ENCODE measurements at regions not wholly inside any gene's neighbourhood (a gene's known extent, or its start where the extent isn't known, plus 50 kb on each side); places are given as distances from the start of the nearest gene placed in this dataset.

GRCh38 chr1:34341896-34342295 is 165.2 kb downstream of the C1orf94 start:
- Histone ChIP-seq H3K36me3 (ENCODE audit: control insufficient read depth, insufficient read depth, low read length) (no peaks in the 10 kb centered on the region), H3K4me3 (ENCODE audit: low read depth, low read length) (no peak overlapping the region), H3K27me3 (ENCODE audit: control insufficient read depth, insufficient read depth, low read length) (no peaks in the 10 kb centered on the region)
- no peak for TF ChIP-seq CTCF (IDR thresholded peaks at IDR 0.05; ENCODE audit: insufficient read depth, low read length, severe bottlenecking)
- FAIRE-seq = no peak
- no peak for DNase-seq (ENCODE audit: low read depth)

GRCh38 chr1:34342334-34342733 is 165.6 kb downstream of the C1orf94 start:
- TF ChIP-seq CTCF (IDR thresholded peaks at IDR 0.05; ENCODE audit: insufficient read depth, low read length, severe bottlenecking) = no peak
- FAIRE-seq = no peak

GRCh38 chr1:34346128-34346527 is 169.4 kb downstream of the C1orf94 start:
- no peaks in the 10 kb centered on the region for H3K27me3 ChIP-seq (ENCODE audit: control insufficient read depth, insufficient read depth, low read length)
- no peaks in the 10 kb centered on the region for H3K36me3 ChIP-seq (ENCODE audit: control insufficient read depth, insufficient read depth, low read length)
- FAIRE-seq (peak; percentile 18), DNase-seq (ENCODE audit: low read depth) (no peak)
- TF ChIP-seq CTCF (IDR thresholded peaks at IDR 0.05; ENCODE audit: insufficient read depth, low read length, severe bottlenecking) = no peak
- no peak overlapping the region for H3K4me3 ChIP-seq (ENCODE audit: low read depth, low read length)

More at GRCh38 chr1:34342334-34342733, 165.6 kb downstream of the C1orf94 start:
- Histone ChIP-seq H3K36me3 (ENCODE audit: control insufficient read depth, insufficient read depth, low read length) (no peaks in the 10 kb centered on the region), H3K4me3 (ENCODE audit: low read depth, low read length) (no peak overlapping the region), H3K27me3 (ENCODE audit: control insufficient read depth, insufficient read depth, low read length) (no peaks in the 10 kb centered on the region)
- DNase-seq (ENCODE audit: low read depth) = no peak

- no peak overlapping the region for H3K4me3 ChIP-seq (ENCODE audit: low read depth, low read length)
- TF ChIP-seq CTCF (IDR thresholded peaks at IDR 0.05; ENCODE audit: insufficient read depth, low read length, severe bottlenecking) = no peak
- no peak for DNase-seq (ENCODE audit: low read depth)
- H3K36me3 ChIP-seq (ENCODE audit: control insufficient read depth, insufficient read depth, low read length) = no peaks in the 10 kb centered on the region
- H3K27me3 ChIP-seq (ENCODE audit: control insufficient read depth, insufficient read depth, low read length) = no peaks in the 10 kb centered on the region
- FAIRE-seq = no peak
These were observed 176.7 kb downstream of the C1orf94 start for GRCh38 chr1:34353409-34353808.

GRCh38 chr1:34354367-34354766 is 177.7 kb downstream of the C1orf94 start:
- Histone ChIP-seq H3K27me3 (ENCODE audit: control insufficient read depth, insufficient read depth, low read length) (no peaks in the 10 kb centered on the region), H3K4me3 (ENCODE audit: low read depth, low read length) (no peak overlapping the region), H3K36me3 (ENCODE audit: control insufficient read depth, insufficient read depth, low read length) (no peaks in the 10 kb centered on the region)
- TF ChIP-seq CTCF (IDR thresholded peaks at IDR 0.05; ENCODE audit: insufficient read depth, low read length, severe bottlenecking) = no peak
- no peak for DNase-seq (ENCODE audit: low read depth)
- FAIRE-seq = no peak

GRCh38 chr1:34356853-34357252 is 180.1 kb downstream of the C1orf94 start:
- FAIRE-seq = no peak
- TF ChIP-seq CTCF (IDR thresholded peaks at IDR 0.05; ENCODE audit: insufficient read depth, low read length, severe bottlenecking) = no peak
- no peaks in the 10 kb centered on the region for H3K36me3 ChIP-seq (ENCODE audit: control insufficient read depth, insufficient read depth, low read length)
- no peak overlapping the region for H3K4me3 ChIP-seq (ENCODE audit: low read depth, low read length)
- no peak for DNase-seq (ENCODE audit: low read depth)
- no peaks in the 10 kb centered on the region for H3K27me3 ChIP-seq (ENCODE audit: control insufficient read depth, insufficient read depth, low read length)

Measured in bronchial epithelial cell (primary cell).